H9 (cell line): ENCODE measurements at regions not wholly inside any gene's neighbourhood (a gene's known extent, or its start where the extent isn't known, plus 50 kb on each side); places are given as distances from the start of the nearest gene placed in this dataset.

Experiments used
- DNase-seq: peaks from one replicate; pipeline ENCODE4 v3.0.0-alpha.2; 2017
- H2AFZ ChIP-seq: one replicate; pipeline ENCODE4 v1.6.1; 2013; ENCODE audit warnings: mild to moderate bottlenecking, low read length, control low read depth, moderate library complexity
- H2AK5ac ChIP-seq: 2 replicates; pipeline ENCODE4 v1.6.1; 2013; ENCODE audit warnings: low read length, control low read depth, mixed read lengths; ENCODE audit not compliant: insufficient read length
- H2BK120ac ChIP-seq: one replicate; pipeline ENCODE4 v1.6.1; 2013; ENCODE audit warnings: low read depth, mild to moderate bottlenecking, low read length, control low read depth, inconsistent platforms; ENCODE audit not compliant: poor library complexity, severe bottlenecking
- H2BK12ac ChIP-seq: 2 replicates; pipeline ENCODE4 v1.6.1; 2013; ENCODE audit warnings: low read length, control low read depth, mixed read lengths, low read depth; ENCODE audit not compliant: insufficient read length
- H2BK15ac ChIP-seq: 2 replicates; pipeline ENCODE4 v1.6.1; 2013; ENCODE audit warnings: low read depth, low read length, control low read depth
- H2BK20ac ChIP-seq: one replicate; pipeline ENCODE4 v1.6.1; 2013; ENCODE audit warnings: low read depth, mild to moderate bottlenecking, low read length, control low read depth, inconsistent platforms; ENCODE audit not compliant: poor library complexity, severe bottlenecking
- H2BK5ac ChIP-seq: 2 replicates; pipeline ENCODE4 v1.6.1; 2013; ENCODE audit warnings: low read length, control low read depth, mixed read lengths; ENCODE audit not compliant: insufficient read length
- H3K14ac ChIP-seq: 2 replicates; pipeline ENCODE4 v1.6.1; 2013; ENCODE audit warnings: low read length, control low read depth; ENCODE audit not compliant: insufficient read depth
- H3K18ac ChIP-seq: 2 replicates; pipeline ENCODE4 v1.6.1; 2013; ENCODE audit warnings: low read depth, mild to moderate bottlenecking, mixed read lengths, low read length, control low read depth; ENCODE audit not compliant: insufficient read length
- H3K23ac ChIP-seq: 2 replicates; pipeline ENCODE4 v1.6.1; 2013; ENCODE audit warnings: low read length, control low read depth, mixed read lengths, low read depth; ENCODE audit not compliant: insufficient read length
- H3K23me2 ChIP-seq: 2 replicates; pipeline ENCODE4 v1.6.1; 2013; ENCODE audit warnings: low read depth, mild to moderate bottlenecking, mixed read lengths, low read length, control low read depth; ENCODE audit not compliant: insufficient read length, poor library complexity, severe bottlenecking
- H3K27ac ChIP-seq: 2 replicates; pipeline ENCODE4 v1.5.1; 2013; ENCODE audit warnings: low read length, control low read depth, mixed read lengths, low read depth; ENCODE audit not compliant: insufficient read length
- H3K27me3 ChIP-seq: 2 replicates; pipeline ENCODE4 v1.6.1; 2013; ENCODE audit warnings: low read length, control low read depth, inconsistent platforms; ENCODE audit not compliant: insufficient read depth
- H3K4ac ChIP-seq: 2 replicates; pipeline ENCODE4 v1.6.1; 2013; ENCODE audit warnings: low read depth, mild to moderate bottlenecking, control low read depth, inconsistent platforms, low read length, moderate library complexity
- H3K4me1 ChIP-seq: 2 replicates; pipeline ENCODE4 v1.6.1; 2013; ENCODE audit warnings: low read length, control low read depth, inconsistent platforms; ENCODE audit not compliant: insufficient read depth
- H3K4me2 ChIP-seq: 2 replicates; pipeline ENCODE4 v1.6.1; 2013; ENCODE audit warnings: low read length, control low read depth, mixed read lengths; ENCODE audit not compliant: insufficient read length, insufficient read depth
- H3K56ac ChIP-seq: 2 replicates; pipeline ENCODE4 v1.6.1; 2013; ENCODE audit warnings: low read depth, mild to moderate bottlenecking, mixed read lengths, low read length, control low read depth; ENCODE audit not compliant: insufficient read length
- H3K79me1 ChIP-seq: 2 replicates; pipeline ENCODE4 v1.6.1; 2013; ENCODE audit warnings: low read depth, mild to moderate bottlenecking, moderate library complexity, low read length, control low read depth, inconsistent platforms; ENCODE audit not compliant: insufficient read depth, poor library complexity, severe bottlenecking
- H3K79me2 ChIP-seq: 2 replicates; pipeline ENCODE4 v1.6.1; 2013; ENCODE audit warnings: low read length, control low read depth, inconsistent platforms; ENCODE audit not compliant: insufficient read depth
- H3K9ac ChIP-seq: 2 replicates; pipeline ENCODE4 v1.6.1; 2013; ENCODE audit warnings: low read length, control low read depth, mixed read lengths; ENCODE audit not compliant: insufficient read length; ENCODE audit errors: extremely low read depth
- H3K9me3 ChIP-seq: one replicate; pipeline ENCODE4 v1.6.1; 2013; ENCODE audit warnings: low read depth, low read length, inconsistent platforms; ENCODE audit not compliant: control insufficient read depth
- H3T11ph ChIP-seq: one replicate; pipeline ENCODE4 v1.6.1; 2013; ENCODE audit warnings: mild to moderate bottlenecking, low read length, control low read depth, inconsistent platforms
- H4K20me1 ChIP-seq: one replicate; pipeline ENCODE4 v1.6.1; 2013; ENCODE audit not compliant: control insufficient read depth, insufficient read length, insufficient read depth
- H4K5ac ChIP-seq: 2 replicates; pipeline ENCODE4 v1.6.1; 2013; ENCODE audit warnings: low read depth, mild to moderate bottlenecking, mixed read lengths, low read length, control low read depth; ENCODE audit not compliant: insufficient read length
- H4K8ac ChIP-seq: replicated peaks from 2 replicates; pipeline ENCODE4 v1.6.1; 2013; ENCODE audit warnings: low read length, control low read depth, mixed read lengths, low read depth; ENCODE audit not compliant: insufficient read length
- H4K91ac ChIP-seq: 2 replicates; pipeline ENCODE4 v1.6.1; 2013; ENCODE audit warnings: low read depth, mild to moderate bottlenecking, moderate library complexity, mixed read lengths, low read length, control low read depth; ENCODE audit not compliant: insufficient read length
- H3K27ac Mint-ChIP-seq, 3 experiments: 2 replicates in 2 of 3; 3 replicates in 1 of 3; pipeline ENCODE4 v1.8.0; 2020 to 2021; ENCODE audit warnings: mixed read lengths in 3 of 3, mild to moderate bottlenecking in 1 of 3, moderate library complexity in 1 of 3
- H3K27me3 Mint-ChIP-seq: 2 replicates; pipeline ENCODE4 v1.8.0; 2021; ENCODE audit warnings: low read depth, mild to moderate bottlenecking, moderate library complexity, mixed read lengths
- H3K36me3 Mint-ChIP-seq, 3 experiments: 2 replicates in 2 of 3; 3 replicates in 1 of 3; pipeline ENCODE4 v1.8.0; 2020 to 2021; ENCODE audit warnings: low read depth in 3 of 3, mixed read lengths in 3 of 3; ENCODE audit not compliant: insufficient read depth in 1 of 3
- H3K4me1 Mint-ChIP-seq, 2 experiments: 2 replicates each; pipeline ENCODE4 v1.8.0; 2020; ENCODE audit warnings: mixed read lengths in 2 of 2
- H3K4me3 Mint-ChIP-seq, 2 experiments: 2 replicates in 1 of 2; 3 replicates in 1 of 2; pipeline ENCODE4 v1.8.0; 2020 to 2021; ENCODE audit warnings: mild to moderate bottlenecking in 2 of 2, mixed read lengths in 2 of 2, moderate library complexity in 1 of 2
- H3K9me3 Mint-ChIP-seq, 2 experiments: 2 replicates in 1 of 2; 3 replicates in 1 of 2; pipeline ENCODE4 v1.8.0; 2020; ENCODE audit warnings: mild to moderate bottlenecking in 2 of 2, mixed read lengths in 2 of 2, moderate library complexity in 1 of 2
- CTCF ChIP-seq: fragments of 200-600 bp; sonication (generic); conservative IDR thresholded peaks from 3 replicates; pipeline ENCODE4 v1.8.0; 2021; ENCODE audit warnings: antibody characterized with exemption, mild to moderate bottlenecking
- WGBS: extraction: QIAGEN DNeasy Blood & Tissue Kit; methylation state at CpG from one replicate; pipeline ENCODE4 v1.1.7; 2013; ENCODE audit warnings: missing lambda C conversion rate, low lambda C conversion rate, mixed read lengths; ENCODE audit not compliant: insufficient read length; ENCODE audit errors: extremely low coverage; 5-methylcytosine and 5-hydroxymethylcytosine counted together

DNA sequence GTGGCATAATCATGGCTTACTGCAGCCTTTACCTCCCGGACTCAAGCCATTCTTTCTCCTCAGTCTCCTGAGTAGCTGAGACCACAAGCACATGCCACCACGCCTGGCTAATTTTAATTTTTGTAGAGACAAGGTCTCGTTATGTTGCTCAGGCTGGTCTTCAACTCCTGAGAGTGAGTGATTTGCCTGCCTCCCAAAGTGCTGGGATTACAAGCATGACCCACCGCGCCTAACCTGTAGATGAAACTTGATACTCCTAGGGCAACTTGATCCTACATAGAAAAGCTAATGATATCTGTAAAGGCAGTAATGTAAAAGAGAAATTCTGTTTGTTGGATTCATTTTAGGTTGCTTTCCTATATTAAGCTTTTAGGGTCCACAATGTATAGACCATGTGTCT, 391.9 kb upstream of the THRB start:
- no peak overlapping the region for H3K18ac ChIP-seq
- no peak overlapping the region for H3K56ac ChIP-seq
- H3K14ac ChIP-seq, result no peak overlapping the region
- no peak overlapping the region for H2BK120ac ChIP-seq
- H3K27ac ChIP-seq, result no peak overlapping the region
- no peak for TF ChIP-seq CTCF
- H3K27ac Mint-ChIP-seq, result no peak overlapping the region
- H3K9me3 ChIP-seq, result no peaks in the 10 kb centered on the region
- H4K8ac ChIP-seq, result no peak overlapping the region
- H2AFZ ChIP-seq, result no peak overlapping the region
- no peaks in the 10 kb centered on the region for H3K27me3 Mint-ChIP-seq
- H3K36me3 Mint-ChIP-seq, result no peaks in the 10 kb centered on the region
- WGBS, result no CpG with 5 or more reads among the region's 5 CpGs
- H3K9ac ChIP-seq, result no peak overlapping the region
- no peak overlapping the region for H2BK5ac ChIP-seq
- peaks cover 5 to 6% of the 10 kb centered on the region in 2 experiments; a peak in 2 of 4 replicates for H3K4me1 Mint-ChIP-seq
- no peaks in the 10 kb centered on the region for H3K79me1 ChIP-seq
- no peak overlapping the region for H2BK12ac ChIP-seq
- no peak for DNase-seq
- no peak overlapping the region for H3K4me2 ChIP-seq
- no peaks in the 10 kb centered on the region for H3K4me1 ChIP-seq
- no peaks in the 10 kb centered on the region for H4K20me1 ChIP-seq
- H3K79me2 ChIP-seq, result no peaks in the 10 kb centered on the region
- H4K5ac ChIP-seq, result no peak overlapping the region
- no peak overlapping the region for H3T11ph ChIP-seq
- no peaks in the 10 kb centered on the region for H3K27me3 ChIP-seq
- H2AK5ac ChIP-seq, result no peak overlapping the region
- no peak overlapping the region for H3K23ac ChIP-seq
- no peaks in the 10 kb centered on the region for H3K9me3 Mint-ChIP-seq
- H3K4me3 Mint-ChIP-seq, result no peak overlapping the region
- no peak overlapping the region for H3K4ac ChIP-seq
- H3K23me2 ChIP-seq, result no peaks in the 10 kb centered on the region
- no peak overlapping the region for H2BK20ac ChIP-seq
- H2BK15ac ChIP-seq, result no peak overlapping the region
- H4K91ac ChIP-seq, result no peak overlapping the region
